MCF 10A (cell line): ENCODE measurements at regions not wholly inside any gene's neighbourhood (a gene's known extent, or its start where the extent isn't known, plus 50 kb on each side); places are given as distances from the start of the nearest gene placed in this dataset.

Experiments used
- BruUV-seq: library from RNA; stranded (reverse); fragments of 400-500 nt; replicated peaks from 2 replicates; lab custom pipeline; 2021; lab: Mats Ljungman, UMichigan
- CTCF ChIA-PET: fragments of 300-600 bp; sonication (Branson Sonifier 250); formaldehyde crosslinking; extraction: SDS; loops from one replicate; lab custom pipeline; 2021; ENCODE audit warnings: antibody characterized with exemption, inconsistent platforms; lab: Yijun Ruan, JAX
- POLR2A ChIA-PET: fragments of 300-600, 350-650 bp; sonication (Branson Sonifier 250); formaldehyde crosslinking; extraction: SDS; loops from one replicate; lab custom pipeline; 2020; ENCODE audit warnings: antibody characterized with exemption, inconsistent platforms; lab: Yijun Ruan, JAX
- DNase-seq: peaks from one replicate; pipeline ENCODE4 v3.0.0-alpha.2; 2018; ENCODE audit not compliant: unreplicated experiment
- H3K27ac Mint-ChIP-seq: one replicate; pipeline ENCODE4 v1.8.0; 2022; ENCODE audit warnings: mild to moderate bottlenecking, low read depth, mixed read lengths; ENCODE audit not compliant: unreplicated experiment
- H3K27me3 Mint-ChIP-seq: one replicate; pipeline ENCODE4 v1.8.0; 2022; ENCODE audit warnings: mixed read lengths; ENCODE audit not compliant: insufficient read depth, unreplicated experiment
- H3K36me3 Mint-ChIP-seq: one replicate; pipeline ENCODE4 v1.8.0; 2022; ENCODE audit warnings: mild to moderate bottlenecking, moderate library complexity, mixed read lengths; ENCODE audit not compliant: insufficient read depth, unreplicated experiment
- H3K4me1 Mint-ChIP-seq: one replicate; pipeline ENCODE4 v1.8.0; 2022; ENCODE audit warnings: mixed read lengths; ENCODE audit not compliant: insufficient read depth, unreplicated experiment
- H3K4me3 Mint-ChIP-seq: one replicate; pipeline ENCODE4 v1.8.0; 2022; ENCODE audit warnings: mild to moderate bottlenecking, moderate library complexity, mixed read lengths; ENCODE audit not compliant: unreplicated experiment
- H3K9me3 Mint-ChIP-seq: one replicate; pipeline ENCODE4 v1.8.0; 2022; ENCODE audit warnings: mixed read lengths; ENCODE audit not compliant: unreplicated experiment
- CTCF ChIP-seq: fragments of 200-600 bp; IDR thresholded peaks from one replicate; pipeline ENCODE4 v1.8.0; 2022; ENCODE audit warnings: antibody characterized with exemption, mild to moderate bottlenecking; ENCODE audit not compliant: unreplicated experiment
- intact Hi-C: fragments of 100-400 bp; cut with micrococcal nuclease; formaldehyde crosslinking; loops from 2 replicates; pipeline ENCODE4 v1.14.1; 2022

- no peak for DNase-seq
- H3K36me3 Mint-ChIP-seq, result no peaks in the 10 kb centered on the region
- no peak for TF ChIP-seq CTCF
- ChIA-PET POLR2A (no interaction called here), CTCF (interaction anchor here (0.7 kb wide), 1 partner anchor 1012 kb away, joined by 3 read pairs; no protein-coding TSS in a partner anchor)
- H3K4me3 Mint-ChIP-seq, result no peak overlapping the region
- intact Hi-C loops, result no loop called here
- H3K27ac Mint-ChIP-seq, result no peak overlapping the region
- no peaks in the 10 kb centered on the region for H3K9me3 Mint-ChIP-seq
- no peaks in the 10 kb centered on the region for H3K4me1 Mint-ChIP-seq
- H3K27me3 Mint-ChIP-seq, result no peaks in the 10 kb centered on the region
- no TSS peak for BruUV-seq
These were observed 920.1 kb downstream of the FLRT2 start for GRCh38 chr14:86450085-86450484.

- no TSS peak for BruUV-seq
- no peak for DNase-seq
- H3K27me3 Mint-ChIP-seq, result no peaks in the 10 kb centered on the region
- POLR2A ChIA-PET, result no interaction called here
- no peak overlapping the region for H3K27ac Mint-ChIP-seq
- H3K9me3 Mint-ChIP-seq, result no peaks in the 10 kb centered on the region
- intact Hi-C loops, result no loop called here
- CTCF ChIA-PET, result interaction anchor here (0.6 kb wide), 1 partner anchor 11 kb away, joined by 3 read pairs; no protein-coding TSS in a partner anchor
- H3K4me3 Mint-ChIP-seq, result no peak overlapping the region
- no peak for TF ChIP-seq CTCF
- H3K4me1 Mint-ChIP-seq, result no peaks in the 10 kb centered on the region
- H3K36me3 Mint-ChIP-seq, result no peaks in the 10 kb centered on the region
These were observed 912.2 kb downstream of the FLRT2 start for GRCh38 chr14:86442135-86442534.

- no peaks in the 10 kb centered on the region for H3K36me3 Mint-ChIP-seq
- peaks cover 5% of the 10 kb centered on the region for H3K4me1 Mint-ChIP-seq
- H3K4me3 Mint-ChIP-seq, result no peak overlapping the region
- BruUV-seq, result no TSS peak
- POLR2A ChIA-PET, result no interaction called here
- H3K27ac Mint-ChIP-seq, result no peak overlapping the region
- CTCF ChIA-PET, result interaction anchor here (0.7 kb wide), 1 partner anchor 250 kb away, joined by 3 read pairs; no protein-coding TSS in a partner anchor
- TF ChIP-seq CTCF, result no peak
- intact Hi-C loops, result no loop called here
- no peaks in the 10 kb centered on the region for H3K27me3 Mint-ChIP-seq
- no peak for DNase-seq
- H3K9me3 Mint-ChIP-seq, result no peaks in the 10 kb centered on the region
These were observed 900.9 kb downstream of the FLRT2 start for GRCh38 chr14:86430853-86431252.

GRCh38 chr14:86423214-86423613 lies 893.3 kb downstream of the FLRT2 start:
- intact Hi-C loops, result no loop called here
- DNase-seq, result no peak
- ChIA-PET CTCF (interaction anchor here (0.6 kb wide), 1 partner anchor 238 kb away, joined by 3 read pairs; no protein-coding TSS in a partner anchor), POLR2A (no interaction called here)
- no TSS peak for BruUV-seq
- no peak overlapping the region for H3K27ac Mint-ChIP-seq
- H3K36me3 Mint-ChIP-seq, result no peaks in the 10 kb centered on the region
- no peaks in the 10 kb centered on the region for H3K4me1 Mint-ChIP-seq
- H3K27me3 Mint-ChIP-seq, result no peaks in the 10 kb centered on the region
- H3K9me3 Mint-ChIP-seq, result no peaks in the 10 kb centered on the region
- no peak overlapping the region for H3K4me3 Mint-ChIP-seq
- TF ChIP-seq CTCF, result no peak
